Heart right ventricle (tissue), 16 donors: ENCODE measurements at regions not wholly inside any gene's neighbourhood (a gene's known extent, or its start where the extent isn't known, plus 50 kb on each side); places are given as distances from the start of the nearest gene placed in this dataset.

Experiments used
- ATAC-seq, 8 donors: fragments of 200-7000 bp; cut with Tn5 transposase; one replicate each; pipeline ENCODE4 v1.9.1; 2020; ENCODE audit warnings: mild to moderate bottlenecking in 8 of 8, moderate library complexity in 8 of 8, moderate number of reproducible peaks in 1 of 8
- DNase-seq, 2 donors: peaks; one replicate each; pipeline ENCODE4 v3.0.0-alpha.2; 2020
- H3K27ac ChIP-seq, 10 donors: fragments of 200-600 bp; sonication (generic) in 2 of 10; one replicate each; pipeline versions ENCODE4 v1.5.0 to v1.8.0; 2020 to 2022; ENCODE audit warnings: mild to moderate bottlenecking in 3 of 10
- H3K27me3 ChIP-seq, 7 donors: fragments of 200-600 bp; one replicate each; pipeline ENCODE4 v1.8.0; 2021 to 2022; ENCODE audit warnings: mild to moderate bottlenecking in 2 of 7
- H3K36me3 ChIP-seq, 9 donors: fragments of 200-600 bp; sonication (generic) in 1 of 9; one replicate each; pipeline versions ENCODE4 v1.5.0 to v1.8.0; 2020 to 2022; ENCODE audit warnings: mild to moderate bottlenecking in 2 of 9
- H3K4me1 ChIP-seq, 9 donors: fragments of 200-600 bp; sonication (generic) in 1 of 9; one replicate each; pipeline versions ENCODE4 v1.5.0 to v1.8.0; 2020 to 2022; ENCODE audit warnings: mild to moderate bottlenecking in 4 of 9
- H3K4me3 ChIP-seq, 10 donors: fragments of 200-600 bp; sonication (generic) in 2 of 10; one replicate each; pipeline versions ENCODE4 v1.5.0 to v1.8.0; 2020 to 2022; ENCODE audit warnings: mild to moderate bottlenecking in 7 of 10, moderate library complexity in 2 of 10
- H3K9me3 ChIP-seq, 11 donors: fragments of 200-600 bp in 10 of 11; sonication (generic) in 2 of 11; one replicate each; pipeline versions ENCODE4 v1.5.0 to v1.8.0; 2013 to 2022; ENCODE audit warnings: mild to moderate bottlenecking in 2 of 11, control low read depth in 1 of 11, moderate library complexity in 1 of 11
- WGBS, 2 donors: extraction: QIAGEN DNeasy Blood & Tissue Kit; methylation state at CpG; one replicate each; pipeline ENCODE4 v1.1.7; 2013; ENCODE audit warnings: inconsistent platforms in 1 of 2; 5-methylcytosine and 5-hydroxymethylcytosine counted together
- intact Hi-C, 10 donors: fragments of 100-400 bp; cut with DNase I; formaldehyde crosslinking; loops; one replicate each; pipeline versions ENCODE4 v1.11.1 to v1.14.2; 2022
- TF ChIP-seq, protein P1 (sequence below), 9 donors: fragments of 200-600 bp; sonication (generic) in 2 of 9; IDR thresholded peaks; one replicate each; pipeline versions ENCODE4 v1.5.0 to v1.8.0; 2021 to 2022; ENCODE audit warnings: antibody characterized with exemption in 9 of 9, mild to moderate bottlenecking in 5 of 9, moderate library complexity in 1 of 9
- donor health status: Arrhythmogenic right ventricular cardiomyopathy.
- donor health status: ischemic (EF 13 %, LVEDD 7.1; RV severe dilation, severe dysfunction).
- donor health status: healthy with polysubstance abuse.
- donor health status: DM: no; HTN: yes; CAD: no.
- donor health status: DM: no; HTN: no; CAD: no.
- donor health status: ischemic (EF 25% LVEDD 6.9; RV normal size, moderate dysfunction).
- donor health status: ischemic (EF 25% LVEDD 5.7; RV mildly dilated, moderate dysfunction).
- donor health status: healthy.
- donor health status: DM: yes; HTN: yes; CAD: no.
- donor health status: Ischemic cardiomyopathy.
- donor health status: ischemic (EF 35%, LVEDD 5.7; RV mildly dilated, moderate dysfunction).
- donor health status: nonischemic (EF 11% LVEDD 7.7; RV severe dilation, severe dysfunction).
- donor health status: DM: yes; HTN: yes; CAD: no.
- donor health status: PGD.
- donor health status: ischemic (EF 29% LVEDD 5.4; RV normal size, mild dysfunction).
- donor health status: nonischemic (EF 23%, LVEDD 6.1; RV moderate dilation, normal function).

- H3K9me3 ChIP-seq: peaks cover 0 to 31% (median 11%) of the 10 kb centered on the region in 11 donors
- no peaks in the 10 kb centered on the region for H3K36me3 ChIP-seq
- intact Hi-C loops: no loop called here
- no peak overlapping the region for H3K4me3 ChIP-seq
- H3K27me3 ChIP-seq: no peaks in the 10 kb centered on the region
- H3K4me1 ChIP-seq: no peaks in the 10 kb centered on the region
- no peak for ATAC-seq
- no peak overlapping the region for H3K27ac ChIP-seq
- no peak for DNase-seq
- TF ChIP-seq, protein P1, sequence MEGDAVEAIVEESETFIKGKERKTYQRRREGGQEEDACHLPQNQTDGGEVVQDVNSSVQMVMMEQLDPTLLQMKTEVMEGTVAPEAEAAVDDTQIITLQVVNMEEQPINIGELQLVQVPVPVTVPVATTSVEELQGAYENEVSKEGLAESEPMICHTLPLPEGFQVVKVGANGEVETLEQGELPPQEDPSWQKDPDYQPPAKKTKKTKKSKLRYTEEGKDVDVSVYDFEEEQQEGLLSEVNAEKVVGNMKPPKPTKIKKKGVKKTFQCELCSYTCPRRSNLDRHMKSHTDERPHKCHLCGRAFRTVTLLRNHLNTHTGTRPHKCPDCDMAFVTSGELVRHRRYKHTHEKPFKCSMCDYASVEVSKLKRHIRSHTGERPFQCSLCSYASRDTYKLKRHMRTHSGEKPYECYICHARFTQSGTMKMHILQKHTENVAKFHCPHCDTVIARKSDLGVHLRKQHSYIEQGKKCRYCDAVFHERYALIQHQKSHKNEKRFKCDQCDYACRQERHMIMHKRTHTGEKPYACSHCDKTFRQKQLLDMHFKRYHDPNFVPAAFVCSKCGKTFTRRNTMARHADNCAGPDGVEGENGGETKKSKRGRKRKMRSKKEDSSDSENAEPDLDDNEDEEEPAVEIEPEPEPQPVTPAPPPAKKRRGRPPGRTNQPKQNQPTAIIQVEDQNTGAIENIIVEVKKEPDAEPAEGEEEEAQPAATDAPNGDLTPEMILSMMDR (IDR thresholded peaks at IDR 0.05): no peak
Observed at GRCh38 chr5:60086583-60086982, 193.1 kb upstream of the PDE4D start.

GRCh38 chr5:60084226-60084625 is 190.7 kb upstream of the PDE4D start:
- no peak for ATAC-seq
- no peak for DNase-seq
- H3K27ac ChIP-seq: no peak overlapping the region
- no peaks in the 10 kb centered on the region for H3K4me1 ChIP-seq
- TF ChIP-seq, protein P1 (IDR thresholded peaks at IDR 0.05): no peak
- no peaks in the 10 kb centered on the region for H3K27me3 ChIP-seq
- intact Hi-C loops: no loop called here
- 92 to 93% methylated on average over 10 of the region's 10 CpGs for WGBS, 2 donors
- peaks cover 0 to 44% (median 11%) of the 10 kb centered on the region in 11 donors for H3K9me3 ChIP-seq
- no peaks in the 10 kb centered on the region for H3K36me3 ChIP-seq
- no peak overlapping the region for H3K4me3 ChIP-seq

GRCh38 chr5:60077292-60077691 is 183.8 kb upstream of the PDE4D start:
- ATAC-seq: no peak
- Histone ChIP-seq H3K4me3 (no peak overlapping the region), H3K36me3 (no peaks in the 10 kb centered on the region), H3K4me1 (no peaks in the 10 kb centered on the region), H3K27ac (no peak overlapping the region), H3K9me3 (peaks cover 0 to 64% (median 0%) of the 10 kb centered on the region in 11 donors), H3K27me3 (no peaks in the 10 kb centered on the region)
- intact Hi-C loops: no loop called here
- TF ChIP-seq, protein P1 (IDR thresholded peaks at IDR 0.05): no peak
- DNase-seq: no peak
- 45 to 64% methylated on average over 2 of the region's 2 CpGs for WGBS, 2 donors

- ATAC-seq: no peak
- 74 to 80% methylated on average over 3 of the region's 3 CpGs for WGBS, 2 donors
- no peak overlapping the region for H3K4me3 ChIP-seq
- intact Hi-C loops: no loop called here
- no peak overlapping the region for H3K27ac ChIP-seq
- H3K4me1 ChIP-seq: no peaks in the 10 kb centered on the region
- TF ChIP-seq, protein P1 (IDR thresholded peaks at IDR 0.05): no peak
- H3K9me3 ChIP-seq: peaks cover 0 to 64% (median 0%) of the 10 kb centered on the region in 11 donors
- DNase-seq: no peak
- H3K27me3 ChIP-seq: no peaks in the 10 kb centered on the region
- H3K36me3 ChIP-seq: no peaks in the 10 kb centered on the region
Observed at GRCh38 chr5:60076746-60077145, 183.2 kb upstream of the PDE4D start.
